Esophagus (tissue), 2 donors: ENCODE measurements at regions not wholly inside any gene's neighbourhood (a gene's known extent, or its start where the extent isn't known, plus 50 kb on each side); places are given as distances from the start of the nearest gene placed in this dataset.

Experiments
- H3K27ac ChIP-seq, 2 donors: one replicate each; pipeline ENCODE4 v1.5.1; 2013; ENCODE audit warnings: low read depth in 2 of 2, mild to moderate bottlenecking in 2 of 2, inconsistent platforms in 1 of 2, low read length in 1 of 2, moderate library complexity in 1 of 2
- H3K27me3 ChIP-seq, 2 donors: one replicate each; pipeline ENCODE4 v1.6.1; 2013; ENCODE audit warnings: low read length in 2 of 2, control low read depth in 1 of 2, mild to moderate bottlenecking in 1 of 2; ENCODE audit not compliant: insufficient read depth in 2 of 2, control insufficient read depth in 1 of 2
- H3K36me3 ChIP-seq, 2 donors: one replicate each; pipeline ENCODE4 v1.6.1; 2013; ENCODE audit warnings: low read length in 1 of 2; ENCODE audit not compliant: control insufficient read depth in 2 of 2, insufficient read depth in 2 of 2
- H3K4me1 ChIP-seq, 2 donors: one replicate each; pipeline ENCODE4 v1.6.1; 2013; ENCODE audit warnings: low read length in 1 of 2; ENCODE audit not compliant: control insufficient read depth in 2 of 2, insufficient read depth in 2 of 2
- H3K4me3 ChIP-seq, 2 donors: one replicate each; pipeline ENCODE4 v1.5.1; 2013; ENCODE audit warnings: low read length in 2 of 2, mild to moderate bottlenecking in 2 of 2, low read depth in 1 of 2, moderate library complexity in 1 of 2
- H3K9me3 ChIP-seq, 2 donors: one replicate each; pipeline ENCODE4 v1.6.1; 2013; ENCODE audit warnings: mild to moderate bottlenecking in 2 of 2, low read depth in 1 of 2, low read length in 1 of 2, moderate library complexity in 1 of 2; ENCODE audit not compliant: control insufficient read depth in 2 of 2, insufficient read depth in 1 of 2
- WGBS, 2 donors: extraction: QIAGEN DNeasy Blood & Tissue Kit; methylation state at CpG; one replicate each; pipeline ENCODE4 v1.1.7; 2013; 5-methylcytosine and 5-hydroxymethylcytosine counted together
- donor health status: healthy with polysubstance abuse.
- donor health status: Bipolar disorder and iron deficiency.

DNA sequence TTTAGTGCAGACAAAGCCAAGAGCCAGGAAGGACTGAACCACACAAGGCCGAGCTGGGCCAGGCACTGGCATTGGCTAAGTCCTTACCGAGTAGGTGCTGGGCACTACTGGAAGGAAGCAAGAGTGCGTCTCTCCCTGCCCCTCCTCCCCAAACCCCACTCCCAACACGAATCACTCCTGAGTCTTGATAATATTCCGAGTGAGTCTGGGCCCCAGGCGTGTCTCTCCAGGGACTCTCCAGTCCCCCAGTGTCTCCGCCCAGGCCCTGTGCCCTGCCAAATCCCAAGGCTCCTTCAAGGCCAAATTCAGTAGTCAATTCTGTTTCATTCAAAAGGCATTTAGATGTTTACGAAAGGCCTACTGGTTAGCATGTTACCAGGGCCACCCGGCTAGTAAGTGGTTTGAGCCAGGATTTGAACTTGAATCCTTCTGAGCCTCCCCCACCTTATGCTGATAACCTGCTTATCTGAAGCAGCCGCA, 82.8 kb downstream of the GLI2 start:
- Histone ChIP-seq H3K27ac (no peak overlapping the region), H3K4me1 (peaks cover 0 to 5% of the 10 kb centered on the region in 2 donors), H3K36me3 (no peaks in the 10 kb centered on the region), H3K27me3 (no peaks in the 10 kb centered on the region), H3K9me3 (no peaks in the 10 kb centered on the region), H3K4me3 (no peak overlapping the region)
- WGBS, 2 donors: 48 to 53% methylated on average over 10 of the region's 10 CpGs

DNA sequence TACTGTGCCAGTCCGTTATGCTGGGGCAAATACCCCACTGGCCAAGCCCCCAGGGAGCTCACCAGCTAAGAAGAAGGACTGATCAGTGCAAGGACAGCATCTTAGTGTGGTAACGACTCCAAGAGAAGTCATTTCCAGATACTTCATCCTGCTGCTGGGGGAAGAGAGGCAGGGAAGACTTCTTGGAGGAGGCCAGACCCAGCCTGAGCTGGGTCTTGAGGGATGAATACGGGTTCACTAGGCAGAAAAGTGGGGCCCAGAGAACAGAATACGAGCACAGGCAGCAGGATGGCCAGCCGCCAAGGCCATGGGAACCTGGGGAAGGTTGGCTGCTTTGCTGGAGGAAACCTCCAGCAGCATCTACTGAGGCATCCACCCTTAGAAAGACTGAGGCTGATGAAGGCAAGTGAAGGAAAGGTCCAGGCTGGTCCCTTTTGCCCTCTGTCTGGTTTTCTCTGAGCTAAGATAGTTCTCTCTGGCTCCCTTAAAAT, 84.1 kb downstream of the GLI2 start:
- 79 to 81% methylated on average over 5 of the region's 5 CpGs for whole genome bisulfite sequencing, 2 donors
- Histone ChIP-seq H3K27ac (no peak overlapping the region), H3K4me3 (no peak overlapping the region), H3K9me3 (no peaks in the 10 kb centered on the region), H3K36me3 (no peaks in the 10 kb centered on the region), H3K4me1 (peaks cover 0 to 5% of the 10 kb centered on the region in 2 donors), H3K27me3 (no peaks in the 10 kb centered on the region)

DNA sequence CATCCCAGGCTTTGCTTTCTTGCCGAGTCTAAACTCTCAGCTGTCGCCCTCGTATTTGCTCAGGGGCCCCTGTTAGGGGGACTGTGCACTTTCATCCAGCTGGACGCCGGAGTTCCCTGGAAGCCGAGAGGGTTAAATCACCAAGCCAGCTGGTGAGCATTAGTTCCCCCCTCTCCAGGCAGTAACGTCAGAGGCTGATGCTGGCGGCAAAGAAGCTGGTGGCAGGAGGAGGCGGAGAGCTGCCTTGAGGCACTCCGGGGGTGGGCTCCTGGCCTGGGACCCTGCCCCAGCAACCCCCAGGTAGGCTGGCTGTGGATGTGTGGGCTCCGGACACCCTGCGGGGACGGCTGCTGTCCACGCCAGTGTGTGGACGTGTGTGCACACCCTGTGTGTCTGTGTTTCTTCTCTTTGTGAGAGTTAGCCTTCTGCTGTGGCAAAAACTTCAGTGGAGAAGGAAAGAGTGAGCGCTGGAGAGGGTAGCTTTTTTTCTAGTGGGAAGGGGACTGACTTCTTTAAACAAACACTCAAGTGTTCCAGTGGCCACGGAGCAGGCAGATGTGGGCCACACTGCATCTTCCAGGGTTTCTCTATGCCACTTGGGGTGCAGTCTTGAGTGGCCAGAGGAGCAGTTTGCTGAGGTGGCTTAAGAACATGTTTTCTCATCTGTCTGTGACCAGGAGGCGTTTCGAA, 84.7 kb downstream of the GLI2 start:
- Histone ChIP-seq H3K9me3 (no peaks in the 10 kb centered on the region), H3K27me3 (no peaks in the 10 kb centered on the region), H3K27ac (no peak overlapping the region), H3K4me1 (peaks cover 2 to 5% of the 10 kb centered on the region in 2 donors), H3K36me3 (peaks cover 0 to 2% of the 10 kb centered on the region in 2 donors), H3K4me3 (no peak overlapping the region)
- WGBS, 2 donors: 40 to 53% methylated on average over 19 of the region's 19 CpGs

DNA sequence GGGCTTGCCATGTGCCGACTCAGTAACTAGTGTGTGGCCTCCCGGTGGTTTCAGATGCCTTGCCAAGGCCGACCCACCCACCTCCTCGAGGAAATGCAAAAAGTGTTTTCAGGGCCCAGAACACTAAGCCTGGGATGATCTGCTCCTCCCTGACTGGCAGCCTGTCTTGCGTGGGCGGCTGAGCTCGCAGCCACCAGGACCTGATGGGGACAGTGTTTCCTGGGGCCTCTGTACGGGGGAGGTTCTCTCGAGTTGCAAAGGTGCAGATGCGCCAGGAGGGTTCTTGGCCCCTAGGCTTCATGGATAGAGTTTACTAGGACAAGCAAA, 85.2 kb downstream of the GLI2 start:
- no peak overlapping the region for H3K27ac ChIP-seq
- no peak overlapping the region for H3K4me3 ChIP-seq

DNA sequence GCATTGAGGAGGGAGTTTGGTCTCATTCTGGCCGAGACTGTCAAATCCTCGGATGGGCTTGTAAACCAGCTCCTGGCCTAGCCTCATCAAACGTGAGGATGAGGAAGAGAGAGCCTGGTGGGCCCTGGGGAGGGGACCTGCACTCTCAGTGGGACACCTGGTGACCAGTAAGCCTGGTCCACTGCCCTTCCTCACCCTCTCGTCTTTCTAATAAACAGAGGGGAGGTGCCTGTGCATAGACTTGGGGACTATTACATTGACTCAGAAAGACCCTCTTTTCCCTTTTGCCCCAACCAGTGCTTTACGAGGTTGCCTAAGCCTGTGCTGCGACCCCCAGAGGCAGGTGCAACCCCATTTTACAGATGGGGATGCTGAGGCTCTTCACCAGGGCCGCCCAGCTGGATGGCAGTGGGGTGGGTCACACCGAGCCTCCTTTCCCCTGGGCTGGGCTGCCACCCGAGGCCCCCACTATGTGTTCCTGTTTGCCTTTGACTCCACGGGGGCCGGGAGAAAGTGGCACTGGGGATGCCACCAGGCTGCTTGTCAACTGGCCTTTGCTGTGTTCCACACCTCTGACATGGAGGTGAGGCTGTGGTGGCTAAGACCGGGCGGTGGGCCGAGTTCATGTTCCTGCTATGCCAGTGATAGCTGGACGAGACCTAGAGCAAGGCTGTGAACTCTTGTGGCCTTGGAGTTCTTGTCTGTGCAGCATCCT, 85.9 kb downstream of the GLI2 start:
- 86 to 90% methylated on average over 15 of the region's 15 CpGs for WGBS, 2 donors
- Histone ChIP-seq H3K36me3 (peaks cover 0 to 2% of the 10 kb centered on the region in 2 donors), H3K4me3 (no peak overlapping the region), H3K27me3 (no peaks in the 10 kb centered on the region), H3K4me1 (peaks cover 5 to 11% of the 10 kb centered on the region in 2 donors), H3K27ac (no peak overlapping the region), H3K9me3 (no peaks in the 10 kb centered on the region)

More for the DNA sequence above, 85.2 kb downstream of the GLI2 start:
- H3K9me3 ChIP-seq: no peaks in the 10 kb centered on the region
- H3K36me3 ChIP-seq: peaks cover 0 to 2% of the 10 kb centered on the region in 2 donors
- 40 to 43% methylated on average over 10 of the region's 10 CpGs for WGBS, 2 donors
- H3K4me1 ChIP-seq: peaks cover 5 to 7% of the 10 kb centered on the region in 2 donors
- no peaks in the 10 kb centered on the region for H3K27me3 ChIP-seq

DNA sequence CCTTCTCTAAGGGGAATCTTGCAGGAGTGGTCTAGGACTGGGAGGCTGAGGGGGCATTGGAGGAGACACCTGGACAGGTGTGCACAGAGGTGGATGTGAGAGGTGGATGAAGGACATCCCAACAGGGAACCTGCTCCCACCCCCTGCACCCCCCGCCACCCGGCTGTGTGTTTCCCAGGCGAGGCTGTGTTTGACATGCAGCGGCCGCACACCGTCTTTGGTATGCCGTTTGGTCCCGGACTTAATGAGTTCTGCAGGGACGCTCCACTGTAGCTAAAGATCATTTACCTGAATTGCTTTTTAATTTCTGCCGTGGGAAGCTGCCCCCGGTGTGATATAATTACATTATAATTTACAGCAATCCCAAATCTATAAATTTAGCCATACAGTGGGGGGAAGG, 87.3 kb downstream of the GLI2 start:
- peaks cover 2 to 11% of the 10 kb centered on the region in 2 donors for H3K4me1 ChIP-seq
- H3K9me3 ChIP-seq: no peaks in the 10 kb centered on the region
- H3K36me3 ChIP-seq: peaks cover 0 to 2% of the 10 kb centered on the region in 2 donors
- no peaks in the 10 kb centered on the region for H3K27me3 ChIP-seq
- no peak overlapping the region for H3K27ac ChIP-seq
- 88 to 95% methylated on average over 11 of the region's 11 CpGs for WGBS, 2 donors
- no peak overlapping the region for H3K4me3 ChIP-seq

DNA sequence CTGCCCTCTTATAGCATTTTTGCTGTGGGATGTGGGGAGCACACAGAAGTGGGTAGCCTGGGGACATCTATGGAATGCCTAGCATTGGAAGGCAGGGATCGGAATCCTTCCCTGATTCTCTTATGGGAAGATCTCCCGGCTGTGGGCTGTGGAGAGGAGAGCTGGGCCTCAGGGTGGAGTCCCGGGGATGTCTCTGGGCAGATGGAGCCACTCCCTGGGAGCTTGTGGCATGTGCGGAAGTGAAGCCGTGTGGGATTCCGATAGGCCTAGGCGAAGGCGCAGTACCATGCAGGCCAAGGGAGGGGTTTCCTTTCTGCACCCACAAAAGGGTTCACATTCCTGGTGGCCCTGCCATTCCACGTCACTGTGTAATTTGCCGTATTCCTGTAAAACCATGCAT, 87.9 kb downstream of the GLI2 start:
- no peak overlapping the region for H3K4me3 ChIP-seq
- no peak overlapping the region for H3K27ac ChIP-seq
- no peaks in the 10 kb centered on the region for H3K9me3 ChIP-seq
- no peaks in the 10 kb centered on the region for H3K27me3 ChIP-seq
- WGBS, 2 donors: 92 to 97% methylated on average over 10 of the region's 10 CpGs
- H3K4me1 ChIP-seq: peaks cover 2 to 11% of the 10 kb centered on the region in 2 donors
- H3K36me3 ChIP-seq: peaks cover 0 to 2% of the 10 kb centered on the region in 2 donors

DNA sequence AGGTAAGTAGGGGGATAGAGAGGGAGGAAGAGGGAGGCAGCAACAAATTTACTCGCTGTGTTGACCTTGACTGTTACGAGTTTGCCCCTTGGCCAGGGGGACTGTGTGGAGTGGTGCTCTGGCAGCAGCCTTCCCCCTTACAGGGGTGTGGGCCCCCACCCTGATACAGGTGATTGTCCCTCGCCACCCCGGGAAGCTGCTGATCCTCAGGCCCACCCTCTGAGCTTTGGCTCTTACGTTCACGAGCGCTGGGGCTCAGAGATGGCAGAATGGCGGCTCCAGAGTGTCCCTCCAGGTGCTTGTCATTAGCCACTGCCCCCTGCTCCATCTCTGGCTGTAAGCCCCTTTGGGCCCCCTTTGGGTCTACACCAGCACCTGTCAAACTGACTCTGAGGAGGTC, 88.6 kb downstream of the GLI2 start:
- Histone ChIP-seq H3K4me1 (peaks cover 2 to 11% of the 10 kb centered on the region in 2 donors), H3K9me3 (no peaks in the 10 kb centered on the region), H3K27me3 (no peaks in the 10 kb centered on the region), H3K36me3 (peaks cover 0 to 5% of the 10 kb centered on the region in 2 donors), H3K4me3 (no peak overlapping the region), H3K27ac (no peak overlapping the region)
- 94 to 96% methylated on average over 8 of the region's 8 CpGs for WGBS, 2 donors

DNA sequence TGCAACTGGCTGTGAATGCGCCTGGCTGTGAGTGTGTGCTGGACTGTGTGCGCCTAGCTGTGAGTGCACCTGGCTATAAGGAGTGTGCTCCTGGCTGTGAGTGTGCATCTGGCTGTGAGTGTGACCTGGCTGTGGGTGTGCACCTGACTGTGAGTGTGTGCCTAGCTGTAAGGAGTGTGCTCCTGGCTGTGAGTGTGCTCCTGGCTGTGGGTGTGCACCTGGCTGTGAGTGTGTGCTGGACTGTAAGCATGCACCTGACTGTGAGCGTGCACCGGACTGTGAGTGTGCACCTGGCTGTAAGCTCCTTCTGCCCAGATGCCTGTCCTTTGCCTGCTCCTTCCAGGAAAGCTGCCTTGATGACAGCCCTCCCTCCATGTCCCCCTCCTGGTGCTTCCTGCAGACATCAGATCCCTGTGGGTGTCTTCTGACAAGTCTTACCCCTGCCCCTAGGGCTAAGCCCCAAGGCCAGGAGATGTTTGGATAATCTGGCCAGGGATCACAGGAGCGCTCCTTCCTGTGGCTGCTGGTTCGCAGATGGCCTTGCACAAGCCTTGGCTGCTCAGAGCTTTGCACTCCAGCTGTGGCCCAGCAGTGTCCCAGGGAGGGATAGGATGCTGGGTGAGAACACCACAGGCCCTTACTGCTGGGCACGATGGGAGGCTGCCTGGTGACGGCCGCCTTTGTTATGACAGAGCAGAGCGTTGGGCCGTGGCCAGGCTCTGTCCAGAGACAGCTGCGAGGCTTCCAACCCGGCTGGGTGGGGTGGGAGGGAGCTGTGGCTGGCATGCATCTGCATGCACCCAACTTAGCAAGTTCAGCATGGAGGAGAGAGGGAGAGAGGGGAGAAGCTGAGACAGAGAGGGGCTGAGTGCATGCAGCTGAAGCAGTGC, 89.9 kb downstream of the GLI2 start:
- H3K27me3 ChIP-seq: no peaks in the 10 kb centered on the region

More for the DNA sequence above, 89.9 kb downstream of the GLI2 start:
- peaks cover 0 to 5% of the 10 kb centered on the region in 2 donors for H3K36me3 ChIP-seq
- no peak overlapping the region for H3K4me3 ChIP-seq
- H3K4me1 ChIP-seq: peaks cover 6 to 11% of the 10 kb centered on the region in 2 donors
- 34 to 39% methylated on average over 13 of the region's 13 CpGs for WGBS, 2 donors
- no peak overlapping the region for H3K27ac ChIP-seq
- H3K9me3 ChIP-seq: no peaks in the 10 kb centered on the region
